Right renal pelvis (tissue), 4 donors: ENCODE measurements at regions not wholly inside any gene's neighbourhood (a gene's known extent, or its start where the extent isn't known, plus 50 kb on each side); places are given as distances from the start of the nearest gene placed in this dataset.
"Not testable (repeated sequence)": the region's sequence is repeated elsewhere in the genome, so short reads cannot be mapped to it uniquely, and the experiment has no call there.

Experiments used
- DNase-seq, 4 donors: peaks; one replicate each; pipeline ENCODE4 v3.0.0-alpha.2; 2013; ENCODE audit warnings: low read depth in 4 of 4, low spot score in 3 of 4, missing footprints in 1 of 4

- DNase-seq: no peak
Observed at GRCh38 chr5:88092958-88093605, 175.6 kb downstream of the TMEM161B start.

GRCh38 chr5:88092358-88092757 is 176.3 kb downstream of the TMEM161B start:
- DNase-seq: no peak

- no peak for DNase-seq
Observed at GRCh38 chr5:88090506-88090905, 178.1 kb downstream of the TMEM161B start.

- DNase-seq: no peak
Observed at GRCh38 chr5:88089719-88090390, 178.8 kb downstream of the TMEM161B start.

GRCh38 chr5:88085462-88085861 is 183.2 kb downstream of the TMEM161B start:
- no peak for DNase-seq

GRCh38 chr5:88081877-88082276 is 186.8 kb downstream of the TMEM161B start:
- DNase-seq: no peak

- no peak for DNase-seq
Observed at GRCh38 chr5:88063813-88064212, 204.8 kb downstream of the TMEM161B start.

- no peak for DNase-seq
Observed at GRCh38 chr5:88060194-88060593, 208.5 kb downstream of the TMEM161B start.

- DNase-seq: no peak
Observed at GRCh38 chr5:88058625-88059024, 210.0 kb downstream of the TMEM161B start.

- not testable (repeated sequence) for DNase-seq
Observed at GRCh38 chr5:88052468-88052867, 216.2 kb downstream of the TMEM161B start.

GRCh38 chr5:88051148-88051547 is 217.5 kb downstream of the TMEM161B start:
- DNase-seq: no peak

GRCh38 chr5:88049737-88050136 is 218.9 kb downstream of the TMEM161B start:
- DNase-seq: no peak

- DNase-seq: no peak
Observed at GRCh38 chr5:88049156-88049555, 219.5 kb downstream of the TMEM161B start.

GRCh38 chr5:88045931-88046461 is 222.6 kb downstream of the TMEM161B start:
- DNase-seq: no peak

GRCh38 chr5:88045165-88045564 is 223.5 kb downstream of the TMEM161B start:
- no peak for DNase-seq

GRCh38 chr5:88034520-88034919 is 234.1 kb downstream of the TMEM161B start:
- no peak for DNase-seq

- DNase-seq: no peak
Observed at GRCh38 chr5:88033191-88033590, 235.5 kb downstream of the TMEM161B start.

GRCh38 chr5:88029011-88029410 is 239.6 kb downstream of the TMEM161B start:
- no peak for DNase-seq

GRCh38 chr5:88021141-88021540 is 247.5 kb downstream of the TMEM161B start:
- DNase-seq: no peak

GRCh38 chr5:88014984-88015383 is 253.7 kb downstream of the TMEM161B start:
- not testable (repeated sequence) for DNase-seq

GRCh38 chr5:88000877-88001276 is 267.8 kb downstream of the TMEM161B start:
- DNase-seq: no peak

GRCh38 chr5:87997662-87998061 is 271.0 kb downstream of the TMEM161B start:
- no peak for DNase-seq
